ENCODE measurements at regions not wholly inside any gene's neighbourhood (a gene's known extent, or its start where the extent isn't known, plus 50 kb on each side); places are given as distances from the start of the nearest gene placed in this dataset.

DNA sequence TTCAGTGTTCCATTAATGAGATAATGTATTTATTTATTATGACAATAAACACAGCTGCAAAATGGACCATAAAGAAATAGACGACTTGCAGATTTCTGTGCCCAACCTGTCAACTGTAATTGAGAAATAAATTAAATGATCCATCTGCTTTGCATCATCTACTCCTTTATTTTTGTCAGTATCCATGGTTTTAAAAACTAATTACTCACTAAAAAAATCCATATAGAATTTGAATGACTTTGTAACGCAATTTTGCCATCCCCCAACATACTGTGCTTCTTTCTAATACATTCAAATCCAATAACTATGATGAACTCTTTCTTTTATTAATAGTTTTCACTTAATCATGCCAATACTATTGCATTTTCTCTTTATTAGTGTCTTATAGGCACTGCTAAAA is 388.5 kb upstream of the SORCS1 start:
- TF ChIP-seq, protein P1, sequence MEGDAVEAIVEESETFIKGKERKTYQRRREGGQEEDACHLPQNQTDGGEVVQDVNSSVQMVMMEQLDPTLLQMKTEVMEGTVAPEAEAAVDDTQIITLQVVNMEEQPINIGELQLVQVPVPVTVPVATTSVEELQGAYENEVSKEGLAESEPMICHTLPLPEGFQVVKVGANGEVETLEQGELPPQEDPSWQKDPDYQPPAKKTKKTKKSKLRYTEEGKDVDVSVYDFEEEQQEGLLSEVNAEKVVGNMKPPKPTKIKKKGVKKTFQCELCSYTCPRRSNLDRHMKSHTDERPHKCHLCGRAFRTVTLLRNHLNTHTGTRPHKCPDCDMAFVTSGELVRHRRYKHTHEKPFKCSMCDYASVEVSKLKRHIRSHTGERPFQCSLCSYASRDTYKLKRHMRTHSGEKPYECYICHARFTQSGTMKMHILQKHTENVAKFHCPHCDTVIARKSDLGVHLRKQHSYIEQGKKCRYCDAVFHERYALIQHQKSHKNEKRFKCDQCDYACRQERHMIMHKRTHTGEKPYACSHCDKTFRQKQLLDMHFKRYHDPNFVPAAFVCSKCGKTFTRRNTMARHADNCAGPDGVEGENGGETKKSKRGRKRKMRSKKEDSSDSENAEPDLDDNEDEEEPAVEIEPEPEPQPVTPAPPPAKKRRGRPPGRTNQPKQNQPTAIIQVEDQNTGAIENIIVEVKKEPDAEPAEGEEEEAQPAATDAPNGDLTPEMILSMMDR (IDR thresholded peaks at IDR 0.05; ENCODE audit: poor library complexity): no peak
- TF ChIP-seq EZH2phosphoT487 (IDR thresholded peaks at IDR 0.05; ENCODE audit: low read depth, severe bottlenecking, unreplicated experiment): no peak
- TF ChIP-seq EZH2 (IDR thresholded peaks at IDR 0.05; ENCODE audit: borderline replicate concordance): no peak
